Stimulated activated naive CD8-positive, alpha-beta T cell treated with anti-CD3 and anti-CD28 coated beads, Interleukin-15, Interleukin-2, amounts not matched to agents 100 U/mL and 50 U/mL, for 24 hours (primary cell): ENCODE measurements at regions not wholly inside any gene's neighbourhood (a gene's known extent, or its start where the extent isn't known, plus 50 kb on each side); places are given as distances from the start of the nearest gene placed in this dataset.
"Not testable (repeated sequence)": the region's sequence is repeated elsewhere in the genome, so short reads cannot be mapped to it uniquely, and the experiment has no call there.

ENCODE experiments used
- ATAC-seq: fragments of 150-1000 bp; cut with Tn5 transposase; one replicate; pipeline ENCODE4 v1.10.0; 2021
- DNase-seq: peaks from one replicate; pipeline ENCODE4 v3.0.0; 2021

DNA sequence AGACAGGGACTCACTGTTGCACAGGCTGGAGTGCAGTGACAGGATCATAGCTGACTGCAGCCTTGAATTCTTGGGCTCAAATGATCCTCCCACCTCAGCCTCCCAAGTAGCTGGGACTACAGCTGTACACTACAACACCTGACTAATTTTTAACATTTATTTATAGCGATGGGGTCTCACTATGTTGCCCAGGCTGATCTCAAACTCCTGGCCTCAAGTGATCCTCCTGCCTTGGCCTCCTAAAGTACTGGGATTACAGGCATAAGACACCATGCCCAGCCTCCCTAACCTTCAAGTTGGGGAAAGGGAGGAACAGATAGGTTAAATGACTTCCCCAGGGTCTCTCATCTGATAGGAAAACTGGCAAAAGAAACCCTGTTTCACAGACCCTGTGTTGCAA lies 919.5 kb downstream of the TYW1 start:
- not testable (repeated sequence) for DNase-seq, ATAC-seq

GRCh38 chr7:67916571-67917436 lies 920.2 kb downstream of the TYW1 start:
- ATAC-seq (no peak), DNase-seq (no peak)

- DNase-seq (no peak), ATAC-seq (no peak)
These were observed 920.8 kb downstream of the TYW1 start for GRCh38 chr7:67917437-67917755.

DNA sequence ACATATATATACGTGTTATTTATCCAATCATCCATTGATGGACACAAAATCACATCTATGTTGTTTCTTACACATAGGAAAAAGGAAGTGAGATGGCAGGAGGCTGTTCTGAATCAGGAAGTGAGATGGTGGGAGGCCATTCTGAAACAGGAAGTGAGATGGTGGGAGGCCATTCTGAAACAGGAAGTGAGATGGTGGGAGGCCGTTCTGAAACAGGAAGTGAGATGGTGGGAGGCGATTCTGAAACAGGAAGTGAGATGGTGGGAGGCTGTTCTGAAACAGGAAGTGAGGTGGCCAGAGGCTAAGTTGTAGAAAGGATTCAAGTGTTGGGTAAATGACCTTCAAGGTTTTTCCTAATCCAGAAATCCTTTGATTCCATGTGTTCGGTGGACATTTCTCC lies 921.5 kb downstream of the TYW1 start:
- DNase-seq = no peak
- no peak for ATAC-seq

DNA sequence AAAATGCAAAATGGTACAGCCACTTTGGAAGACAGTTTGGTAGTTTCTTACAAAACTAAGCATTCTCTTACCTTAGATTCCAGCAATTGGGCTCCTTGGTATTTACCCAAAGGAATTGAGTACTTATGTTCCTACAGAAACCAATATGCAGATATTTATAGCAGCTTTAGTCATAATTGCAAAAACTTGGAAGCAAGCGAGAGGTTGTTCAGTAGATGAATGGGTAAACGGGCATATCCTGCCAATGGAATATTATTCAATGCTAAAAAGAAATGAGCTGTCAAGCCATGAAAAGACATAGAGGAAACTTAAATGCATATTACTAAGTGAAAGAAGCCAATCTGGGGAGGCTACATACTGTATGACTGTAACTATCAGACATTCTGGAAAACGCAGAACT lies 926.7 kb downstream of the TYW1 start:
- no peak for DNase-seq
- no peak for ATAC-seq

DNA sequence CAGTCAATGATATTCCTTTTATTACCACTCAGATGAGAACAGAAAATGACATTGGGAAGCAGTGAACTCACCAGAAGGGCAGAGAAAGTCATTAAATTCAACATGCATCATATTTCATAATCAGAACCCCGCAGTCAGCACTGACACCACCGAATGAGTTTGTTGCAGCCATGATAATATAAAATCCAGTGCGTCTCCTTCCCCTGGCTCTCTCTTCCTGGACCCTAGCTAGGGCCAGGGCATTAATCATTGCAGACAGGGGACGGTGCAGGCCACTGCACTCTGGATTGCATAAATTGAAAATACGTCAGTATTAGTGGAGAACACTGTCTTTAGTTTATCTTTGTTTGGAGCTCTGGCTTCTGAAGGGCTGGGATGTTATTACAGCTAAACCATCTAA lies 931.5 kb downstream of the TYW1 start:
- DNase-seq (no peak), ATAC-seq (no peak)

DNA sequence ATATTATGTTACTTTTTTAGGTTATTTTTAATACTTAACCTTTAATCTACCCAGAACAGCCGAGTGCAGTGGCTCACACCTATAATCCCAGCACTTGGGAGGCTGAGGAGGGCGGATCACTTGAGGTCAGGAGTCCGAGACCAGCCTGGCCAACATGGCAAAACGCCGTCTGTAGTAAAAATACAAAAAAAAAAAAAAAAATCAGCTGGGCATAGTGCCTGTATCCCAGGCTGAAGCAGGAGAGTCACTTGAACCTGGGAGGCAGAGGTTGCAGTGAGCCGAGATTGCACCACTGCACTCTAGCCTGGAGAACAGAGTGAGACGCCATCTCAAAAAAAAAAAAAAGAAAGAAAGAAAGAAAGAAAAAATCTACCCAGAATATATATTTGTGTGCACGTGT lies 939.8 kb downstream of the TYW1 start:
- DNase-seq, ATAC-seq: not testable (repeated sequence)

- ATAC-seq (no peak), DNase-seq (no peak)
These were observed 943.8 kb downstream of the TYW1 start for GRCh38 chr7:67940400-67940799.

GRCh38 chr7:67947191-67947590 lies 950.6 kb downstream of the TYW1 start:
- DNase-seq (no peak), ATAC-seq (no peak)

- ATAC-seq (no peak), DNase-seq (no peak)
These were observed 951.0 kb downstream of the TYW1 start for GRCh38 chr7:67947646-67948045.

DNA sequence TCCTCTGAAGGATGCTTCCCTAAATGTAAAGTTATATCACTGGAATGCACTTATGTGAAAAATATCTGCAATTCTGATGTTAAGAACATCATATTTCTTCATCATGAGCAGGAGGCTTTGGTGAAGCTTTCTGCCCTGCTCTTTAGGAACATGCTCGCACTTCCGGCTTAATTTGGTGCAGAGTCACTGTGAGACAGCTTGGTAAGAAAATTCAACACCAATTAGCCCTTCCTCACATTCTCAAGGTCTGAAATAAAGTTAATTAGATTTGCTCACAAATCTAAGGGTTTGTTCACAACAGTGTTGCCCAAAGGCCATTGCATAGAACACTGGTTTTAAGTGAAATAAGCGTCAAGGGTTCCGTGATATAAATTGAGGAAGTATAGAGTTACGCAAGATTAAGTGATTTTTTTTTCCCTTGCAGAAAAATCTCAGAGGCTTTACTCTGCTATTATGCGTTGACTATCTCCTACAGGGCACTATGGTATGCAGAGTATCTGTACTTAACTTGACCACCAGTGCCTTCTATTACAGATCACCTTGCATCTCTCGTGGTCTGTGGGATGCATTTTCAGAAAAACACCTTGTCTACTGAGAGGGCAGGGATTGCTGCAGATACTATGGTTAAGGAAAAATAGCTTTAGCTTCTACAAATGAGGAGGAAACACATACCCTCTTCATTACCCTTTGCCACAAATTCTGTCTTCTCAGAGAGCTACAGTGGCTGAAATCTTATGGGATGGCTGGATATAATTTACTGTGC lies 953.9 kb downstream of the TYW1 start:
- ATAC-seq (no peak), DNase-seq (no peak)

- ATAC-seq (no peak), DNase-seq (no peak)
These were observed 958.4 kb downstream of the TYW1 start for GRCh38 chr7:67955061-67955460.

DNA sequence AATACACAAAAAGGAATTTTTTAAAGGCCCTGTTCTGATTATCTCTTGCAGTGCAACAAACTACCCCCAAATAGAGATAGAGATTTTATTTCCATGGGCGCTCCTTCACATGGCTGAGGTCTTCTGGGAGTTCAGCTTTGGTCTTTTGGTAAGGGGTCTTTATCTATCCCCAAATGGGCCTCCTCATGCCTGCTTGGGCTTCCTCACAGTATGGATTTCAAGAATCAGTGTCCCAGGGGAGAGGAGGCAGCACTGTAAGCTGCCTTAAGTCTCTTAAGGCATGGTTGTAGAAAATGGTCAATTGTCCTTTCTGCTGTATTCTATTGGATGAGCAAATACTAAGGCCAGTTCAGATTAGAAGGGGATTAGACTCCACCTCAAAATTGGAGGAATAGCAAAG lies 966.2 kb downstream of the TYW1 start:
- ATAC-seq (no peak), DNase-seq (no peak)

GRCh38 chr7:67976490-67976889 lies 979.9 kb downstream of the TYW1 start:
- no peak for ATAC-seq

DNA sequence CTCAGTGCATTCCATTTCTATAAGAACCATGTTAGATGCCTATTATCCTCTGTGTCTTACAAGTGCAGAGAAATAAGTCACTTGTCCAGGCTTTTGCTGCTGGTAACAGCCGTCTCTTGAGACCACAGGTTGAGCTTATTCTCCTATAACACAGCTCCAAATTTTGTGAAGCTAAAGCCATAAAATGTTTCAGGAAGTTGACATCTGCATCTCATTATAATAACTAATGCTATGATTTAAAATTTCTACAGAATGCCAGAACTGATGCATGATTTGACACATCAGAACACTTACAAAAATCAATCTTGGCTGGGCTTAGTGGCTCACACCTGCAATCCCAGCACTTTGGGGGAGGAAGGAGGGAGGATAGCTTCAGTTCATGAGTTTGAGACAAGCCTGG lies 986.9 kb downstream of the TYW1 start:
- ATAC-seq = no peak
- DNase-seq = no peak

More at GRCh38 chr7:67976490-67976889, 979.9 kb downstream of the TYW1 start:
- no peak for DNase-seq

- no peak for ATAC-seq
- no peak for DNase-seq
These were observed 987.7 kb downstream of the TYW1 start for GRCh38 chr7:67984326-67984725.

- DNase-seq (no peak), ATAC-seq (no peak)
These were observed 992.5 kb downstream of the TYW1 start for GRCh38 chr7:67989142-67989541.

DNA sequence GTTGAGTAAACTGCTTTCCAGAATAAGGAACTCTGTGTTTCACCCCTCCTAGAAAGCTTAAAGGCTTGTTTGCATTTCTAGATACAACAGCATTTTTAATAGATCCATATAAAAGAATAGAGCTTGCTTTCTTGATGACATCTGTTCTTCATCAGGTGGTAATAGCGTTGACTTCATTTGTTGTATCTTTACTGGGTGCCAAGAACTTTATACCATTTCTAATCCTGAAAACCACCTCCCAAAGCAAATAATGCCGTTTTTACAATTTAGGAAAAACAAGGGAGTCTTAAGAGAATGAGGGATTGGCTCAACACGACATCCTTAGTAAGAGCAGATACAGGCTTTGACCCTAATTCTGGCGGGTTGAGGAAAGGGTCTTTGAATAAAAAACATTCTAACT lies 993.4 kb downstream of the TYW1 start:
- ATAC-seq (no peak), DNase-seq (no peak)

- DNase-seq (no peak), ATAC-seq (no peak)
These were observed 994.1 kb downstream of the TYW1 start for GRCh38 chr7:67990716-67991115.

GRCh38 chr7:67992287-67992686 lies 995.7 kb downstream of the TYW1 start:
- ATAC-seq (no peak), DNase-seq (no peak)

DNA sequence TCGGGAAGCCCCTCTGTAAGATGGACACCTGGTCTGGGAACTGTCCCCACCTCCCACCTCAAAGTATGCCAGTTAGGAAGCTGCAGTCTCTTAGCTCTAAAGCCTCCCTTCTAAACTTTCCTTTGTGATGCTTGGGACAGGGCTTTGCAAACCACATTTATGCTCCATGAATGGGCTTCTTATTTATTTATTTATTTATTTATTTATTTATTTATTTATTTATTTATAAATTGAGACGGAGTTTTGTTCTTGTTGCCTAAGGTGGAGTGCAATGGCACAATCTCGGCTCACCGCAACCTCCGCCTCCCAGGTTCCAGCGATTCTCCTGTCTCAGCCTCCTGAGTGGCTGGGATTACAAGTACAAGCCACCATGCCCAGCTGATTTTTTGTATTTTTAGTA lies 1009.4 kb downstream of the TYW1 start:
- DNase-seq (no peak), ATAC-seq (no peak)

GRCh38 chr7:68006619-68007018 lies 1010.0 kb downstream of the TYW1 start:
- DNase-seq (no peak), ATAC-seq (no peak)

GRCh38 chr7:68009716-68010115 lies 1013.1 kb downstream of the TYW1 start:
- no peak for ATAC-seq
- no peak for DNase-seq
